Upper lobe of right lung (tissue), 1 donor: ENCODE measurements at regions not wholly inside any gene's neighbourhood (a gene's known extent, or its start where the extent isn't known, plus 50 kb on each side); places are given as distances from the start of the nearest gene placed in this dataset.
"Not testable (repeated sequence)": the region's sequence is repeated elsewhere in the genome, so short reads cannot be mapped to it uniquely, and the experiment has no call there.

Source experiments
- ATAC-seq: fragments of 200-7000 bp; cut with Tn5 transposase; one replicate; pipeline ENCODE4 v1.9.1; 2020; ENCODE audit warnings: mild to moderate bottlenecking, moderate library complexity
- DNase-seq: peaks from one replicate; pipeline ENCODE4 v3.0.0-alpha.2; 2020
- H3K27ac ChIP-seq: fragments of 200-600 bp; one replicate; pipeline ENCODE4 v1.8.0; 2022
- H3K27me3 ChIP-seq: fragments of 200-600 bp; one replicate; pipeline ENCODE4 v1.8.0; 2022; ENCODE audit warnings: mild to moderate bottlenecking
- H3K36me3 ChIP-seq: fragments of 200-600 bp; one replicate; pipeline ENCODE4 v1.8.0; 2022
- H3K4me1 ChIP-seq: fragments of 200-600 bp; one replicate; pipeline ENCODE4 v1.8.0; 2022
- H3K4me3 ChIP-seq: fragments of 200-600 bp; one replicate; pipeline ENCODE4 v1.8.0; 2022; ENCODE audit warnings: mild to moderate bottlenecking
- H3K9me3 ChIP-seq: fragments of 200-600 bp; one replicate; pipeline ENCODE4 v1.8.0; 2022
- CTCF ChIP-seq: fragments of 200-600 bp; IDR thresholded peaks from one replicate; pipeline ENCODE4 v1.8.0; 2022; ENCODE audit warnings: antibody characterized with exemption
- intact Hi-C: fragments of 100-400 bp; cut with DNase I; formaldehyde crosslinking; loops from one replicate; pipeline ENCODE4 v1.11.0; 2022
- donor health status: DM: no; HTN: yes; CAD: no; lungs with severe emphysema.

GRCh38 chr17:68670967-68671693 is 70.0 kb upstream of the FAM20A start:
- Histone ChIP-seq H3K4me3 (no peak overlapping the region), H3K36me3 (no peaks in the 10 kb centered on the region), H3K27ac (no peak overlapping the region), H3K27me3 (no peaks in the 10 kb centered on the region), H3K9me3 (no peaks in the 10 kb centered on the region), H3K4me1 (no peaks in the 10 kb centered on the region)
- intact Hi-C loops, result no loop called here
- ATAC-seq (no peak), DNase-seq (no peak)
- no peak for TF ChIP-seq CTCF

GRCh38 chr17:68666438-68666837 is 65.3 kb upstream of the FAM20A start:
- DNase-seq, H3K36me3 ChIP-seq, H3K4me3 ChIP-seq, intact Hi-C loops, ATAC-seq, H3K27me3 ChIP-seq, H3K4me1 ChIP-seq, H3K27ac ChIP-seq, H3K9me3 ChIP-seq: not testable (repeated sequence)

DNA sequence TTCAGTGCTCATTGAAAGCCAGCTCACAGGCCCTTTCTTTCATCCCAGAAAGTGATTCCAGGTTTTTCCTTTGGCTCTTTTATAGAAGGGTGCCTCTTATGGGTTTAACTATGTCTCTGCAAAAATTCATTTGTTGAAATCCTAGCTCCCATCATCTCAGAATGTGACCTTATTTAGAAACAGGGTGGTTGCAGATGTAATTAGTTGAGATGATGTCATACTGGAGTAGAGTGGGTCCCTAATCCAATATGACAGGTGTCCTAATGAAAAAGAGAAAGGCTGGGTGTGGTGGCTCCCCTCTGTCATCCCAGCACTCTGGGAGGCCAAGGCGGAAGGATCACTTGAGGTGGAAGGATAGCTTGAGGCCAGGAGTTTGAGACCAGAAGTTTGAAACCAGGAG is 64.2 kb upstream of the FAM20A start:
- no peak overlapping the region for H3K4me3 ChIP-seq
- intact Hi-C loops, result no loop called here
- no peaks in the 10 kb centered on the region for H3K27me3 ChIP-seq
- TF ChIP-seq CTCF, result no peak
- DNase-seq (no peak), ATAC-seq (no peak)
- H3K9me3 ChIP-seq, result no peaks in the 10 kb centered on the region
- no peaks in the 10 kb centered on the region for H3K4me1 ChIP-seq
- no peaks in the 10 kb centered on the region for H3K36me3 ChIP-seq
- H3K27ac ChIP-seq, result no peak overlapping the region

DNA sequence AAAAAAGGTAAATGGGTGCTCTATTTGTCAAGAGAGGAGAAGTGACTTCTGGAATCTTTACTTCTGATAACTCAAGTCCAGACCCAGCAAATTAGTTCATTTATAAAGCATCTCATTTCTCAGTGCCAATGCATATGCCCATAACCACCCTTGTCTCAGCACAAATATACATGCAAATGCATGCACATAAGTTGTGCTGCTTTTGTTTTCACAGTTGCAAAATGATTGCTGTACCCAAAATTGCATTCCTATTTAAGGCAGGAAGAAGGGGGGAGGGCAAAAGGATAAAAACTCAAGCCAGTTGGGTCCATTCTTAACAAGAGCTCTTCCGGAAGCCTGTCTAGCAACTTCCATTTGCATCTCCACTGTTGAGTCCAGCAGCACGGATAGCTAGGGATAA is 61.3 kb upstream of the FAM20A start:
- DNase-seq (no peak), ATAC-seq (no peak)
- H3K4me3 ChIP-seq, result no peak overlapping the region
- H3K27me3 ChIP-seq, result no peaks in the 10 kb centered on the region
- H3K9me3 ChIP-seq, result no peaks in the 10 kb centered on the region
- intact Hi-C loops, result no loop called here
- no peaks in the 10 kb centered on the region for H3K36me3 ChIP-seq
- H3K4me1 ChIP-seq, result no peaks in the 10 kb centered on the region
- no peak for TF ChIP-seq CTCF
- no peak overlapping the region for H3K27ac ChIP-seq

DNA sequence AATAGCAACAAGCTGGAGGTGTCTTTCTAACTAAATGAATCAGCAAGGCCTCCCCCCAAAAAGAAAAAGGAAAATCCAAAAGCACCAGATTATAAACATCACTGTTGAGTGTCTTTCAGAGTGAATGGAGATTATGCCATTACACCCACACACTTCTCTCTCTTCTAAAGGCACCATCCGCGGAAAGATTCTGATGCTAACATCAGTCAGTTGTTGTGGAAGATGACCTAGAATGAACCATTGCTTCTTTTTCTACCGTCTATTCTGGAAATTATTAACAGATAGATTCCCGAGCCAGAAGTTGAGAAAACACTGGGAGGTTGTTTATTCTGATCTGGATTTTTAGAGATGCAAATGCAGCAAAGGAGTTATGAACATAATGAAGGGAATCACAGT is 60.9 kb upstream of the FAM20A start:
- ATAC-seq, result no peak
- Histone ChIP-seq H3K4me1 (no peaks in the 10 kb centered on the region), H3K27ac (no peak overlapping the region), H3K27me3 (no peaks in the 10 kb centered on the region), H3K4me3 (no peak overlapping the region), H3K36me3 (no peaks in the 10 kb centered on the region), H3K9me3 (no peaks in the 10 kb centered on the region)
- DNase-seq, result no peak
- TF ChIP-seq CTCF, result no peak
- intact Hi-C loops, result no loop called here

- Histone ChIP-seq H3K9me3 (no peaks in the 10 kb centered on the region), H3K4me3 (no peak overlapping the region), H3K27ac (no peak overlapping the region), H3K36me3 (no peaks in the 10 kb centered on the region), H3K4me1 (no peaks in the 10 kb centered on the region), H3K27me3 (no peaks in the 10 kb centered on the region)
- no peak for DNase-seq
- TF ChIP-seq CTCF, result no peak
- intact Hi-C loops, result no loop called here
- ATAC-seq, result no peak
Observed at GRCh38 chr17:68661265-68662036, 60.3 kb upstream of the FAM20A start.
